ENCODE measurements at regions not wholly inside any gene's neighbourhood (a gene's known extent, or its start where the extent isn't known, plus 50 kb on each side); places are given as distances from the start of the nearest gene placed in this dataset.
"Not testable (repeated sequence)": the region's sequence is repeated elsewhere in the genome, so short reads cannot be mapped to it uniquely, and the experiment has no call there.

DNA sequence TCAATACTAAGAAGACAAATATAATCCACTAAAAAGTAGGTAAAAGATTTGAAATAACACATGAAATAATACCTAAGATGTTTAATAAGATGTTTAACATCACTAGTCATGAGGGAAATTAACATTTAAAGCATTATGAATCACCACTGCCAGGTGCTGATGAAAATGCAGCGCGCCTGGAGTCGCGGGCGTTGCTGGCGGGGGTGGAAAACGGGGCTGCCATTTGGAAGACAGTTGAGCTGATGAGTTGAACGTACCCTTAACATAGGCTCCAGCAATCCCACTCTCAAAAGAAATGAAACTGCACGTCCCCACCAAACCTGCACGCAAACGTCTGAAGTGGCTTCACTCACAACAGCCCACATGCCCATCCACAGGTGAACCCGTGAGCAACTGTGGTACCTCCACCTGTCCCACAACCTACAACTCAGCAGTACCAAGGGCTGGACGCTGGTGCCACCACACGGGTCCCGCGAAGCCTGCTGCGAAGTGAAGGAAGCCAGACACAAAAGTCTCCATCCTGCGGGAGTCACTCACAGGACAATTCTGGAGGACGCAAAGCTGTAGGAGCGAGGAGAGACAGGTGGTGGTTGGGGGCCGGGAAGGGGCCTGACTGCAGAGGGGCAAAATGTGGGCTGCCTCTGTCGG is 189.3 kb downstream of the NPIPB11 start:
- not testable (repeated sequence) for H3K9ac ChIP-seq (ENCODE audit: insufficient read depth, low read depth, low read length)

DNA sequence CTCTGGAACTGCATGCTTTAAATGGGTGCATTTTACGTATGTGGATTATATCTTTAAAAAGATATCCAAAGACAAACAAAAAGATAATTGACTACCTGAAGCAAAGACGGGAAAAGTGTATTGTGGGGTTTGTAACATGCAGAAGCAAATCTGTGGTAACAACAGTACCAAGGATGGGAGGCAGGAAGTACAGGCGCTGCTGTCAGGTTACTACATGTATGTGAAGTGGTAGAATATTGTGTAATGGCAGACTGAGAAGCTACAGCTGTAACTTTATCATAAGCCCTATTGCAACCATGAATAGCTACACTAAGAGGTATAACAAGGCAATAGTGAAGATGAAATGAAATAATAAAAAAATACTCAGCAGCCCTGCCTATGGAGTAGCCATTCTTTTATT is 192.7 kb downstream of the NPIPB11 start:
- peak; percentile 55 for FAIRE-seq
- intact Hi-C loops (cut with micrococcal nuclease; ENCODE audit: unreplicated experiment); CTCF ChIA-PET (ENCODE audit: low intra/inter-chr PET ratio, low total read pairs): not testable (repeated sequence)

More for the DNA sequence above, 189.3 kb downstream of the NPIPB11 start:
- H2AFZ ChIP-seq (ENCODE audit: low read length); H3K36me3 ChIP-seq (replicated peaks in 1 of 2; ENCODE audit: control insufficient read depth in 1 of 2, insufficient read depth in 2 of 2, low read length in 2 of 2); H3K9me3 ChIP-seq (ENCODE audit: low read length); FAIRE-seq; POLR2A ChIA-PET; H3K27ac ChIP-seq (ENCODE audit: extremely low read length, insufficient read depth, low read length); H3K4me2 ChIP-seq (ENCODE audit: low read depth, low read length); H4K20me1 ChIP-seq (ENCODE audit: insufficient read depth, low read length); H3K79me2 ChIP-seq (ENCODE audit: insufficient read depth, low read length); H3K4me3 ChIP-seq (replicated peaks in 1 of 3; ENCODE audit: insufficient read depth in 1 of 3, low read depth in 2 of 3, low read length in 3 of 3); CTCF ChIA-PET (ENCODE audit: low intra/inter-chr PET ratio, low total read pairs); BruUV-seq (replicated peaks); intact Hi-C loops (cut with micrococcal nuclease; ENCODE audit: unreplicated experiment); ATAC-seq; DNase-seq (ENCODE audit: low spot score): not testable (repeated sequence)
- in situ Hi-C loops (cut with HindIII; ENCODE audit: extremely low pct_ligation_motif_present, low pct_unique_long_range_greater_than_20kb), result loop anchor here (25.0 kb wide), 1 partner anchor 105 kb away; no protein-coding TSS in a partner anchor
- peaks cover 0 to 13% of the 10 kb centered on the region in 2 experiments; a peak in 3 of 5 replicates for H3K27me3 ChIP-seq (ENCODE audit: control insufficient read depth in 1 of 2, insufficient read depth in 2 of 2, low read length in 2 of 2)
- H3K4me1 ChIP-seq (ENCODE audit: insufficient read depth, low read length), result peaks cover 15% of the 10 kb centered on the region
- 68% methylated on average over 22 of the region's 22 CpGs for WGBS (ENCODE audit: low lambda C conversion rate)

DNA sequence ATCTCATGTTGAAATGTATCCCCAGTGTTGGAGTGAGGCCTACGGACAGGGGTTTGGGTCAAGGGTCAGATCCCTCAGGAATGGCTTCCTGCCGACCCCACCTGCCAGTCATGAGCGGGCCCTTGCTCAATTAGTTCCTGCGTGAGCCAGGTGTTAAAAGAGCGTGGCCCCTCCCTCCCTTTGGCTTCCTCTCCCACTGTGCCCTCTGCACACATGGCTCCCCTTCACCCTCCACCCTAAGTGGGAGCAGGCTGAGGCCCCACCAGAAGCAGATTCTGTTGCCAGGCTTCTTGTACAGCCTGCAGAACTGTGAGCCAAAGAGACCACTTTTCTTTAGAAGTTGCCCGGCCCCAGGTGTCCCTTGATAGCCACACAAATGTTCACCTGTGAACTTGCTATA is 193.3 kb downstream of the NPIPB11 start:
- intact Hi-C loops (cut with micrococcal nuclease; ENCODE audit: unreplicated experiment); H2AFZ ChIP-seq (ENCODE audit: low read length); H4K20me1 ChIP-seq (ENCODE audit: insufficient read depth, low read length); FAIRE-seq; H3K9me3 ChIP-seq (ENCODE audit: low read length); H3K4me3 ChIP-seq (replicated peaks in 1 of 3; ENCODE audit: insufficient read depth in 1 of 3, low read depth in 2 of 3, low read length in 3 of 3); ATAC-seq; CTCF ChIA-PET (ENCODE audit: low intra/inter-chr PET ratio, low total read pairs); DNase-seq (ENCODE audit: low spot score); H3K36me3 ChIP-seq (replicated peaks in 1 of 2; ENCODE audit: control insufficient read depth in 1 of 2, insufficient read depth in 2 of 2, low read length in 2 of 2); H3K9ac ChIP-seq (ENCODE audit: insufficient read depth, low read depth, low read length); POLR2A ChIA-PET; H3K4me2 ChIP-seq (ENCODE audit: low read depth, low read length); H3K27ac ChIP-seq (ENCODE audit: extremely low read length, insufficient read depth, low read length); H3K79me2 ChIP-seq (ENCODE audit: insufficient read depth, low read length); BruUV-seq (replicated peaks): not testable (repeated sequence)
- peaks cover 18% of the 10 kb centered on the region for H3K4me1 ChIP-seq (ENCODE audit: insufficient read depth, low read length)
- WGBS (ENCODE audit: low lambda C conversion rate), result 15% methylated on average over 6 of the region's 6 CpGs
- H3K27me3 ChIP-seq (ENCODE audit: control insufficient read depth in 1 of 2, insufficient read depth in 2 of 2, low read length in 2 of 2), result peaks cover 0 to 13% of the 10 kb centered on the region in 2 experiments; a peak in 4 of 5 replicates
- in situ Hi-C loops (cut with HindIII; ENCODE audit: extremely low pct_ligation_motif_present, low pct_unique_long_range_greater_than_20kb), result loop anchor here (25.0 kb wide), 1 partner anchor 101 kb away; no protein-coding TSS in a partner anchor

More for the DNA sequence above, 192.7 kb downstream of the NPIPB11 start:
- DNase-seq (ENCODE audit: low spot score); H3K9me3 ChIP-seq (ENCODE audit: low read length); H3K9ac ChIP-seq (ENCODE audit: insufficient read depth, low read depth, low read length); H3K4me3 ChIP-seq (replicated peaks in 1 of 3; ENCODE audit: insufficient read depth in 1 of 3, low read depth in 2 of 3, low read length in 3 of 3); BruUV-seq (replicated peaks); H3K4me2 ChIP-seq (ENCODE audit: low read depth, low read length); POLR2A ChIA-PET; ATAC-seq; H3K27ac ChIP-seq (ENCODE audit: extremely low read length, insufficient read depth, low read length); H2AFZ ChIP-seq (ENCODE audit: low read length); H4K20me1 ChIP-seq (ENCODE audit: insufficient read depth, low read length); H3K36me3 ChIP-seq (replicated peaks in 1 of 2; ENCODE audit: control insufficient read depth in 1 of 2, insufficient read depth in 2 of 2, low read length in 2 of 2); H3K79me2 ChIP-seq (ENCODE audit: insufficient read depth, low read length): not testable (repeated sequence)
- Histone ChIP-seq H3K27me3 (ENCODE audit: control insufficient read depth in 1 of 2, insufficient read depth in 2 of 2, low read length in 2 of 2) (peaks cover 0 to 13% of the 10 kb centered on the region in 2 experiments; a peak in 4 of 5 replicates), H3K4me1 (ENCODE audit: insufficient read depth, low read length) (peaks cover 18% of the 10 kb centered on the region)
- in situ Hi-C loops (cut with HindIII; ENCODE audit: extremely low pct_ligation_motif_present, low pct_unique_long_range_greater_than_20kb), result loop anchor here (25.0 kb wide), 1 partner anchor 101 kb away; no protein-coding TSS in a partner anchor
- WGBS (ENCODE audit: low lambda C conversion rate), result 38% methylated on average over 3 of the region's 3 CpGs

Measured in HepG2 (cell line).